IMR-90 (cell line): ENCODE measurements at regions not wholly inside any gene's neighbourhood (a gene's known extent, or its start where the extent isn't known, plus 50 kb on each side); places are given as distances from the start of the nearest gene placed in this dataset.

Experiments used
- ATAC-seq: fragments of 200-7000 bp; cut with Tn5 transposase; 2 replicates; pipeline ENCODE4 v1.9.1; 2020; ENCODE audit warnings: low read depth, mild to moderate bottlenecking, moderate library complexity
- BruUV-seq: library from RNA; stranded (reverse); fragments of 400-500 nt; replicated peaks from 2 replicates; lab custom pipeline; 2021; lab: Mats Ljungman, UMichigan
- CTCF ChIA-PET: fragments of 300-600 bp; formaldehyde crosslinking; extraction: SDS; loops from one replicate; lab custom pipeline; 2021; ENCODE audit warnings: antibody characterized with exemption; lab: Yijun Ruan, JAX
- POLR2A ChIA-PET: fragments of 300-600 bp; sonication (Branson Sonifier 250); formaldehyde crosslinking; loops from one replicate; lab custom pipeline; 2022; ENCODE audit warnings: antibody characterized with exemption; ENCODE audit not compliant: unreplicated experiment; lab: Charles Lee
- DNase-seq: peaks from one replicate; pipeline ENCODE4 v3.0.0; 2013
- H2AFZ ChIP-seq: replicated peaks from 2 replicates; pipeline ENCODE3; 2013; ENCODE audit warnings: low read length, mild to moderate bottlenecking; ENCODE audit not compliant: poor library complexity
- H2AK5ac ChIP-seq: 2 replicates; pipeline ENCODE4 v1.6.1; 2013; ENCODE audit warnings: low read depth, low read length, inconsistent platforms
- H2AK9ac ChIP-seq: replicated peaks from 2 replicates; pipeline ENCODE3; 2013; ENCODE audit warnings: mild to moderate bottlenecking, low read depth, low read length, moderate library complexity; ENCODE audit not compliant: poor library complexity
- H2BK120ac ChIP-seq: 2 replicates; pipeline ENCODE4 v1.6.1; 2013; ENCODE audit warnings: low read depth, low read length, inconsistent platforms
- H2BK15ac ChIP-seq: 3 replicates; pipeline ENCODE4 v1.6.1; 2013; ENCODE audit warnings: low read depth, low read length, inconsistent platforms
- H2BK20ac ChIP-seq: 2 replicates; pipeline ENCODE4 v1.6.1; 2013; ENCODE audit warnings: low read depth, mild to moderate bottlenecking, inconsistent platforms, low read length, moderate library complexity
- H2BK5ac ChIP-seq: 2 replicates; pipeline ENCODE4 v1.6.1; 2013; ENCODE audit warnings: mild to moderate bottlenecking, low read depth, low read length, inconsistent platforms; ENCODE audit not compliant: poor library complexity, severe bottlenecking
- H3K14ac ChIP-seq: replicated peaks from 2 replicates; pipeline ENCODE4 v1.6.1; 2013; ENCODE audit warnings: low read depth, low read length, inconsistent platforms
- H3K18ac ChIP-seq: 2 replicates; pipeline ENCODE4 v1.6.1; 2013; ENCODE audit warnings: low read depth, low read length, control low read depth
- H3K23ac ChIP-seq: 2 replicates; pipeline ENCODE4 v1.6.1; 2013; ENCODE audit warnings: low read depth, low read length, inconsistent platforms
- H3K27ac ChIP-seq: 2 replicates; pipeline ENCODE4 v1.5.1; 2013; ENCODE audit warnings: mild to moderate bottlenecking, control low read depth, low read length; ENCODE audit not compliant: insufficient read depth
- H3K27me3 ChIP-seq: 2 replicates; pipeline ENCODE4 v1.6.1; 2013; ENCODE audit warnings: low read length; ENCODE audit not compliant: control insufficient read depth, insufficient read depth
- H3K36me3 ChIP-seq: 2 replicates; pipeline ENCODE4 v1.6.1; 2013; ENCODE audit warnings: low read length, mixed read lengths; ENCODE audit not compliant: control insufficient read depth, insufficient read depth
- H3K4ac ChIP-seq: 2 replicates; pipeline ENCODE4 v1.6.1; 2013; ENCODE audit warnings: low read depth, low read length, inconsistent platforms
- H3K4me1 ChIP-seq: 2 replicates; pipeline ENCODE4 v1.6.1; 2013; ENCODE audit warnings: low read length, mixed read lengths; ENCODE audit not compliant: control insufficient read depth, insufficient read depth
- H3K4me2 ChIP-seq: 2 replicates; pipeline ENCODE4 v1.6.1; 2013; ENCODE audit warnings: low read depth, mild to moderate bottlenecking, control low read depth, low read length, moderate library complexity
- H3K4me3 ChIP-seq: 2 replicates; pipeline ENCODE4 v1.5.1; 2013; ENCODE audit warnings: low read depth, mild to moderate bottlenecking, control low read depth, low read length, moderate library complexity; ENCODE audit not compliant: insufficient read depth
- H3K56ac ChIP-seq: 2 replicates; pipeline ENCODE4 v1.6.1; 2013; ENCODE audit warnings: low read length, inconsistent platforms; ENCODE audit not compliant: insufficient read depth; ENCODE audit errors: extremely low read depth
- H3K79me1 ChIP-seq, 2 experiments: 2 replicates each; pipeline ENCODE4 v1.6.1; 2013; ENCODE audit warnings: low read length in 2 of 2, inconsistent platforms in 1 of 2, low read depth in 1 of 2
- H3K9ac ChIP-seq: 2 replicates; pipeline ENCODE4 v1.6.1; 2013; ENCODE audit warnings: low read depth, low read length, control low read depth
- H3K9me1 ChIP-seq: 2 replicates; pipeline ENCODE4 v1.6.1; 2013; ENCODE audit warnings: low read length, inconsistent platforms; ENCODE audit not compliant: insufficient read depth
- H3K9me3 ChIP-seq: 2 replicates; pipeline ENCODE4 v1.6.1; 2013; ENCODE audit warnings: low read length; ENCODE audit not compliant: control insufficient read depth, insufficient read depth
- H4K20me1 ChIP-seq: 2 replicates; pipeline ENCODE4 v1.6.1; 2013; ENCODE audit warnings: low read length, inconsistent platforms; ENCODE audit not compliant: insufficient read depth
- H4K5ac ChIP-seq: 2 replicates; pipeline ENCODE4 v1.6.1; 2013; ENCODE audit warnings: mild to moderate bottlenecking, low read depth, low read length, control low read depth
- H4K8ac ChIP-seq, 2 experiments: 2 replicates each; pipeline ENCODE4 v1.6.1; 2013; ENCODE audit warnings: low read depth in 2 of 2, low read length in 2 of 2, control low read depth in 1 of 2, inconsistent platforms in 1 of 2
- H4K91ac ChIP-seq: 2 replicates; pipeline ENCODE4 v1.6.1; 2013; ENCODE audit warnings: low read depth, low read length, inconsistent platforms; ENCODE audit not compliant: insufficient read depth
- BHLHE40 ChIP-seq: fragments of 150-350 bp; IDR thresholded peaks from 2 replicates; pipeline ENCODE4 v1.6.1; 2016; ENCODE audit warnings: mild to moderate bottlenecking, low read depth, low read length
- CEBPB ChIP-seq: IDR thresholded peaks from 2 replicates; pipeline ENCODE4 v1.6.1; 2012; ENCODE audit warnings: low read depth, low read length, improper control_type of control experiment
- CTCF ChIP-seq: conservative IDR thresholded peaks from 2 replicates; pipeline ENCODE4 v1.5.1; 2012; ENCODE audit warnings: mild to moderate bottlenecking, low read depth, low read length, improper control_type of control experiment
- FOS ChIP-seq: fragments of 150-350 bp; IDR thresholded peaks from 2 replicates; pipeline ENCODE4 v1.6.1; 2016; ENCODE audit warnings: low read depth, low read length
- MAFK ChIP-seq: IDR thresholded peaks from 2 replicates; pipeline ENCODE4 v1.6.1; 2012; ENCODE audit warnings: low read depth, low read length, improper control_type of control experiment
- MXI1 ChIP-seq: IDR thresholded peaks from 2 replicates; pipeline ENCODE4 v1.6.1; 2012; ENCODE audit warnings: low read depth, mild to moderate bottlenecking, low read length, moderate library complexity, borderline replicate concordance
- POLR2A ChIP-seq: IDR thresholded peaks from 2 replicates; pipeline ENCODE4 v1.6.1; 2012; ENCODE audit warnings: mild to moderate bottlenecking, low read depth, low read length
- RAD21 ChIP-seq: IDR thresholded peaks from 2 replicates; pipeline ENCODE4 v1.6.1; 2012; ENCODE audit warnings: low read length, improper control_type of control experiment
- USF2 ChIP-seq: fragments of 150-350 bp; IDR thresholded peaks from 2 replicates; pipeline ENCODE4 v1.6.1; 2017; ENCODE audit warnings: mild to moderate bottlenecking, antibody characterized with exemption, low read length, low read depth
- WGBS, 2 experiments: methylation state at CpG; one replicate each; pipeline versions ENCODE4 v1.1.5 to v1.1.7; 2013; ENCODE audit warnings: missing lambda C conversion rate in 2 of 2; ENCODE audit not compliant: insufficient read length in 1 of 2; ENCODE audit errors: extremely low coverage in 2 of 2; 5-methylcytosine and 5-hydroxymethylcytosine counted together
- dilution Hi-C: fragments of 300-500 bp; cut with HindIII; formaldehyde crosslinking; loops from one replicate; pipeline ENCODE4 v1.14.3; 2018; ENCODE audit warnings: low sequenced_read_pairs; ENCODE audit not compliant: unreplicated experiment
- in situ Hi-C: fragments of 300-500 bp; cut with MboI; formaldehyde crosslinking; loops from 3 replicates; pipeline ENCODE4 v1.14.3; 2019; ENCODE audit warnings: low sequenced_read_pairs, inconsistent platforms, mixed read lengths
- intact Hi-C: fragments of 100-400 bp; cut with micrococcal nuclease; formaldehyde crosslinking; loops from 2 replicates; pipeline ENCODE4 v1.10.0; 2022

- Histone ChIP-seq H2BK5ac (no peak overlapping the region), H2BK20ac (no peak overlapping the region), H3K23ac (no peak overlapping the region), H4K5ac (no peak overlapping the region), H3K4me3 (no peak overlapping the region), H4K20me1 (no peaks in the 10 kb centered on the region), H3K9ac (no peak overlapping the region), H2AK5ac (no peak overlapping the region), H3K27me3 (no peaks in the 10 kb centered on the region), H2BK120ac (no peak overlapping the region), H3K9me1 (no peaks in the 10 kb centered on the region), H3K27ac (no peak overlapping the region), H3K36me3 (no peaks in the 10 kb centered on the region), H3K4ac (no peak overlapping the region), H3K56ac (no peak overlapping the region), H3K9me3 (no peaks in the 10 kb centered on the region), H4K8ac (no peak overlapping the region), H2BK15ac (no peak overlapping the region), H3K4me2 (no peak overlapping the region), H2AFZ (no peak overlapping the region), H4K91ac (no peak overlapping the region), H3K18ac (no peak overlapping the region), H3K4me1 (no peaks in the 10 kb centered on the region), H3K79me1 (no peaks in the 10 kb centered on the region), H3K14ac (no peak overlapping the region), H2AK9ac (no peak overlapping the region)
- TF ChIP-seq RAD21 (no peak), POLR2A (no peak), CEBPB (no peak), MAFK (no peak), USF2 (no peak), MXI1 (no peak), CTCF (no peak), FOS (no peak), BHLHE40 (no peak)
- ATAC-seq (no peak), DNase-seq (no peak)
- ChIA-PET POLR2A (no interaction called here), CTCF (no interaction called here)
- no TSS peak for BruUV-seq
- intact Hi-C loops: no loop called here
- in situ Hi-C loops: no loop called here
- no CpG with 5 or more reads among the region's 3 CpGs for WGBS, 2 experiments
- dilution Hi-C loops: no loop called here
Observed at GRCh38 chr16:59342669-59343068, 608.6 kb upstream of the GOT2 start.
